ENCODE measurements at regions not wholly inside any gene's neighbourhood (a gene's known extent, or its start where the extent isn't known, plus 50 kb on each side); places are given as distances from the start of the nearest gene placed in this dataset.
"Not testable (repeated sequence)": the region's sequence is repeated elsewhere in the genome, so short reads cannot be mapped to it uniquely, and the experiment has no call there.

DNA sequence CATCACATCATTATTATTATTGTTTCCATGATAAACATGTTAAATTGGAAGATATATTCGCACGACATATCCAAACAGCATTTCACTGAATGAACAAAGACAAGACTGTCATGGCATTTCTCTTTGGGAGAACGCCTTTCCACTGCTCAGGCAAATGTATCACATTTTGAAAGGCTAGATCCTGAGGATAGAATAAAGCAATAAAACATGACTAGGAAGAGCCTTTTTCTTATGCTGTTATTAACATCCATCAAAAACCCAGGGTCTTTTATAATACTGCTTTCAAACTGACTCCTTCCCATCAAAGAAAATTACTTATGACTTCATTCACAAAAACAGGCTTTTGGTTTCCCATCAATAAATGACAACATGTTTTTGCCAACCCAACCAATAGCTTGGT is 630.9 kb downstream of the TMTC2 start:
- DNase-seq (ENCODE audit: low read depth in 1 of 2, low spot score in 1 of 2) = no peak

DNA sequence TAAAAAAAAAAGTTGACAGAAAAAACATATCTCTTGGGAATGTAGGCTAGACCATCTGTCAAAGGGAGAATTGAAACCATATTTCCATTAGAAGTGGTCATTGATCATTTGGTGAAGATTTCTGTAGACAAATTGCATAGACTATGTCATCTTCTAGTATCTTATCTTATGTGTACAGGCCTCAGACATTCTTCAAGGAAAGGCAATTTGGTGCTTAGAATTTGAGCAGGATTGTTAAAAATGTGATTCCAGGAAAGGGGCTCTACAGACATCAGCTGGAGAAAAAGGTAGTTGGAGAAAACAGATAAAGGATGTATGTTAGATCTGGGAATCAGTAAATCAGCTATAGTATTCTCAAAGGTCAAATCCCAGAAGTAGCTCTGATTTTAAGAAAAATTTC is 627.1 kb downstream of the TMTC2 start:
- DNase-seq (ENCODE audit: low read depth in 1 of 2, low spot score in 1 of 2) = no peak

DNA sequence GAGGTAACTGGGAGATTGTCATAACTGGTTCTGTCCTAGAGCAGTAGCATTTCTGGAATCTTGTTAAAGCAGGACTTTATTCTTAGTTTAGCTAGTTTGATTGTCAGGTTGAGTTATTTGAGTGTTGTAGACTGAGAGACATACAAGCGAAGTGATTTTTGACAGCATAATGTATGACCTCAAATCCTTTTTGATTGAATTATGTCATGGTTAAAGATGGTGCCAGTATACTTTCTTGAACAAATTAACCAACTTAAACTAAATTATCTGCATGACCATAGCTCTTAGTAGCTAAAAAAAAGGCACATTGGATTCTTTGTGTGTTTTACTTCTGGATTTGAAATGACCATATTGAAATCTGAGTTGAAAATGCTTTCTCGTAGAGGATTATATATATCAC is 626.6 kb downstream of the TMTC2 start:
- DNase-seq (ENCODE audit: low read depth in 1 of 2, low spot score in 1 of 2) = no peak

DNA sequence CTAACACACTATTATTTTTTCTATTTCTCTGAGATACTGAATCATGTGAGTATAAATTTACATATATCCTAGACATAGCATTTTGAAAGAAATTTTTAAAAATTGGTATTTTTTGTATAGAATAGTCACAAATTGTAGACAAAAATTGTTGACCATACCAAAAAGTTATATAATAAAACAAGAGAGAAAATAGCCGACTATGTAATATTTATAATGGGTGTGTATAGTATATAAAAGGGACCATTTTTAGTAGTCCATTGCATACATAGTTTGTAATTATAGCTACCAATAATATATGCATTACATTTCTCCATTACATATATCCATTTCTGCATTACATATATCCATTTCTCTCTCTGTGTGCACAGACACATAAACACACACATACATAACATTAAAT is 590.2 kb downstream of the TMTC2 start:
- no peak for DNase-seq (ENCODE audit: low read depth in 1 of 2, low spot score in 1 of 2)

DNA sequence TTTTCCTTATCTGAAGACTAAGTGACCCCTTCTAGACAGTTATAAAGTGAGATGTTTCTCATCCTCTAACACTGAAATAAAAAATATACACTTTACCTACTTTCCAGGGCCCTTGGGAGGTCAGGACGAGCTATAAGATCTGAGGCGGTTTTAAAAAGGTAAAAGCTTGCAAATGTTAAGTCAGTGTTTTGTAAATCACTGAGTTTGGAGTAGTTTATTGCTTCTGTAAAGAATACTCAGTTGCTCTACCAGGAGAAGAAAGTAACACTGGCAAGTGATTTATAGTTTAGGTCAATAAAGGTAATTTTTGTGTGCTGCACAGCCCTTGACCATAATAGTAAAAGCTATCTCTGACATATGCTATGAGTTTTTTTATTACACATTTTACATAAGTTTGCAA is 584.5 kb downstream of the TMTC2 start:
- no peak for DNase-seq (ENCODE audit: low read depth in 1 of 2, low spot score in 1 of 2)

DNA sequence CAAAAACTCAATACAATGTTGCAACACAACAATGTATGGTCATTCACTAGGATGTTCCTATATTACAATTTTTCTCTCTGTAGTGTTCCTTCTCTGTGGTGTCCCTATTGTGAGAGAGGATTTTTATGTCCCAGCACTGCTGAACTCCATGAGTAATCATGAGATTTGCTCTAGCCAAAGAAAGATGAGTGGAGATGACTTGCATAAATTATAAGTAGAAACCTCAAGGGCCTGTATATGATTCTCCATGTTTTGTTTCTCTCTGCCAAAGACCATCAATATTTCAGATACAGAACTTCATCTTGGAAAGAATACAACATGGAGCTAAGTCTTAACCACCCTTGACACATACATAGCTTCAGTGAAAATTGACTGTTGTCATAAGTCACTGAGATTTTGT is 579.1 kb downstream of the TMTC2 start:
- DNase-seq (ENCODE audit: low read depth in 1 of 2, low spot score in 1 of 2) = no peak

DNA sequence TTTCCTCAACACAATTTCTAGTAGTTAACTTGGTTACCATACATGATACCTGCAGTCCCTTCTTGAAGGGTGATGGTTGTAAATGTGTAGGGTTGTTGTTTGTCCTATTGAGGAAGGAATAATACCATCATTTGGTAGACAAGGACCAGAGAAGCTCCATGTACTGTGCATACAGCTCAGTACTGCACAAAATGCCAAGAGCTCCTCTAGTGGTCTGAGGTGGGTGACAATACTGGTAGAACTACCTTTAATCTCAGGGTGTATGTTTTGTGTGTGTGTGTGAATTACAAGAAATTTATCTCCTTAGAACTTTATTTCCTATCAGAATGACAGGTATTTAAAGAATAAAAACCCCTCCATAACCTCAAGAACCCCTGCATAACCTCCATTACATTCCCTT is 575.3 kb downstream of the TMTC2 start:
- DNase-seq (ENCODE audit: low read depth in 1 of 2, low spot score in 1 of 2) = no peak

DNA sequence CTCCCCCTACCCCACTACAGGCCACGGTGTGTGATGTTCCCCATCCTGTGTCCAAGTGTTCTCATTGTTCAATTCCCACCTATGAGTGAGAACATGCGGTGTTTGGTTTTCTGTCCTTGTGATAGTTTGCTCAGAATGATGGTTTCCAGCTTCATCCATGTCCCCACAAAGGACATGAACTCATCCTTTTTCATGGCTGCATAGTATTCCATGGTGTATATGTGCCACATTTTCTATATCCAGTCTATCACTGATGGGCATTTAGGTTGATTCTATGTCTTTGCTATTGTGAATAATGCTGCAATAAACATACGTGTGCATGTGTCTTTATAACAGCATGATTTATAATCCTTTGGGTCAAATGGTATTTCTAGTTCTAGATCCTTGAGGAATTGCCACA is 573.4 kb downstream of the TMTC2 start:
- not testable (repeated sequence) for DNase-seq (ENCODE audit: low read depth in 1 of 2, low spot score in 1 of 2)

DNA sequence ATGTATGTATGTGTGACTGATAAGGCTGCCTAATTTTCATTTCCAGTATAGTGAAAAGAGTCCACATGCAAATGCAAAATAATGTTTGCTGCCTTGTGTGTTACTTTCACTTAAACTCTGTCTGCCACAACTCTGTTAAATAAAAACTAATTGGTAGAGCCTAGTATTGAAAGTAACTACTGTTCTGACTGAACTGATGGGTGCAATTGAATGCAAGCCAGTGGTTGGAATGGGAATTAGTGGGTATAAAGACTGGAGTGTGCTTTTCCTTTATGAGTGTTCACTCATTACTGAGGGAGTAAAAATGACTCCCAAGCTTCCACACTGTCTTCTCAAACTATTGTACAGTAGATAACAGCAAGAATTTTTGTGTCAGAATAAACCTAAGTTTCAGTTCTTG is 571.0 kb downstream of the TMTC2 start:
- no peak for DNase-seq (ENCODE audit: low read depth in 1 of 2, low spot score in 1 of 2)

DNA sequence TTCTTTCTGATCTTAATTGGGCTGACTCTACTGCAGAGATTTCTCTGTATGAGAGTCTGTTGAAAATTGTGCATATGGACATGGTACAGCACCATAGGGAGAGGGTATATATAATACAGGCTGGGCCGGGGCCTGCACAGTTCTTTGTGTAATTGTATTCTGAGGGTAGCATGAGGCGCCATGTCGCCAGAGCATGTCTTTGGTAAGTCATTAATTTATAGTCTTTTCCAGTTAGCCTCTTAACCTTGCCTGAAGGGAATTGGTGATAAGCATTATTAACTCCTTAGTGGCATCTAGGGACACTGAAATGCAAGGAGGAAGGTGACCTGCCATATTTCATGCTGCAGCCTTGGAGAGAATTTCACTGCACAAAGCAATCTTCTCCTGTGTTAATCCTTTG is 569.9 kb downstream of the TMTC2 start:
- no peak for DNase-seq (ENCODE audit: low read depth in 1 of 2, low spot score in 1 of 2)

DNA sequence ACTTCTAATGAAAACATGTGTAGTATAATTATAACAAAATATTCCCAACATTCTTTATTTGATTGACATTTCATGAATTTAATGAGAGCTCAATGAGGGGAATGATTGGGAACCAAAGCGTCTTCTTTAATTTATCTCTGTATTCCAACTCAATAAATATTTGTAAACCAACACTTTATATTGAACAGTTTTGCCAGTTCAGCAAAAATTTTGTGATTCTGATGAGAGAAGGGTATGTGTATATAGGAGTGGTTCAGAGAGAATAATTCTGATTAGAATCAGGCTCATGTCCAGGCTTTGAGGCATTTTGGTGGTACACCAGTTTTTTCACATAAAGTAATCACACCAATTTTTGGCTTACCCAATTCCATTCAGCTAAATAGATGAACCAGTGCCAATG is 564.2 kb downstream of the TMTC2 start:
- no peak for DNase-seq (ENCODE audit: low read depth in 1 of 2, low spot score in 1 of 2)

DNA sequence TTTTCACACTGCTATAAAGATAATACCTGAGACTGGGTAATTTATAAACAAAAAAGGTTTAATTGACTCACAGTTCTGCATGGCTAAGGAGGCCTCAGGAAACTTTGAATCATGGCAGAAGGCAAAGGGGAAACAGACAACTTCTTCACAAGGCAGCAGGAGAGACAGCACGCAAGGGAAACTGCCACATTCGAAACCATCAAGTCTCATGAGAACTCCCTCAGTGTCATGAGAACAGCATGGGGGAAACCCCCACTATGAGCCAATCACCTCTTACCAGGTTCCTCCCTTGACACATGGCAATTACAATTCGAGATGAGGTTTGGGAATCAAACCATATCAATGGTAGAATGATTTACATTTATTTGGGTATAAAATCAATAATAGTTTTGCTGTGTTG is 558.5 kb downstream of the TMTC2 start:
- DNase-seq (ENCODE audit: low read depth in 1 of 2, low spot score in 1 of 2) = no peak

DNA sequence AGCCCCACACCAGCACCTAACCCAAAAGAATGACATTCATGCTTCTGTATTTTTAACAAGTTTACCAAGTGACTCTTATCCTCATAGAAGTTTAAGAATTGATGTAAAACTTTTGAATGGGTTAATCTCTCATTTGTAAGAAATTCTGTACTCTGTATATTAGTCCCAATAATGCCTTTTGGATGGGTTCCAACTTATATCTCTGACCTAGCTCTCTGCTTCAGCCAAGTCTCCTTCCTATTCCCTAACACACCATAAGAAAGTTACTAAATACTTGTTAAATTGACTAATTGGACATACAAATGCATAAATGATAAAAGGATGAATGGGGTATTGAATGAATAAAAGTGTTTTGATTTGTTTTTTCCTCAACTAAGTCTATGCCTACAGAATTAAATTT is 557.3 kb downstream of the TMTC2 start:
- no peak for DNase-seq (ENCODE audit: low read depth in 1 of 2, low spot score in 1 of 2)

DNA sequence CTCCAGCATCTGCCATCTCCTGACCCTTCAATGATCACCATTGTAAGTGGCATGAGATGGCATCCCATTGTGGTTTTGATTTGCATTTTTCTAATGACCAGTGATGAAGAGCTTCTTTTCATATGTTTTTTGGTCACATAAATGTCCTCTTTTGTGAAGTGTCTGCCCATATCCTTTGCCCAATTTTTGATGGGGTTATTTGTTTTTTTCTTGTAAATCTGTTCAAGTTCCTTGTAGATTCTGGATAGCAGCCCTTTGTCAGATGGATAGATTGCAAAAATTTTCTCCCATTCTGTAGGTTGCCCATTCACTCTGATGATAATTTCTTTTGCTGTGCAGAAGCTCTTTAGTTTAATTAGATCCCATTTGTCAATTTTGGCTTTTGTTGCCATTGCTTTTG is 547.3 kb downstream of the TMTC2 start:
- DNase-seq (ENCODE audit: low read depth in 1 of 2, low spot score in 1 of 2) = not testable (repeated sequence)

DNA sequence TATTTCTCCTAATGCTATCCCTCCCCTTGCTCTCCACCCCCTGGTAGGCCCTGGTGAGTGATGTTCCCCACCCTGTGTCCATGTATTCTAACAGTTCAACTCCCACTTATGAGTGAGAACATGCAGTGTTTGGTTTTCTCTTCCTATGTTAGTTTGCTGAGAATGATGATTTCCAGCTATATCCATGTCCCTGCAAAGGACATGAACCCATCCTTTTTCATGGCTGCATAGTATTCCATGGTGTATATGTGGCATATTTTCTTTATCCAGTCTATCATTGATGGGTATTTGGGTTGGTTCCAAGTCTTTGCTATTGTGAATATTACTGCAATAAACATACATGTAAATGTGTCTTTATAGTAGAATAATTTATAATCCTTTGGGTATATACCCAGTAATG is 540.3 kb downstream of the TMTC2 start:
- DNase-seq (ENCODE audit: low read depth in 1 of 2, low spot score in 1 of 2) = not testable (repeated sequence)

DNA sequence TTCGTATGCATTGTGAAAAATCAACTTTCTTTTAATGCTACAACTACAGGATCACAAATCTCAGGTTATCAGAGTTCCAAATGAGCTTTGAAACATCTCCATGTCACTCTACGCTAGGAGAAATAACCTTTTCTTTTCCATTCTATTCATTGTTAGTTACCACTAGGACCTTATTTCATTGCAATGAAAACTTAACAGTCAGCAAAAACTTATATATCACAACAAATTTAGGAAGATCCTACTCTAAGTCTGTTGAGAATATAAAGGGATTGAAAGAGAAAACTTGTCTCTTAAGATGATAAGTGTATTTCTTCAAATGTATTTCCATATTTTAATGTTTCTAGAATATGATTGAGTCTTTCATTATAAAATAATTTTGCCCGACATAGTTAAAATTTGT is 539.1 kb downstream of the TMTC2 start:
- no peak for DNase-seq (ENCODE audit: low read depth in 1 of 2, low spot score in 1 of 2)

DNA sequence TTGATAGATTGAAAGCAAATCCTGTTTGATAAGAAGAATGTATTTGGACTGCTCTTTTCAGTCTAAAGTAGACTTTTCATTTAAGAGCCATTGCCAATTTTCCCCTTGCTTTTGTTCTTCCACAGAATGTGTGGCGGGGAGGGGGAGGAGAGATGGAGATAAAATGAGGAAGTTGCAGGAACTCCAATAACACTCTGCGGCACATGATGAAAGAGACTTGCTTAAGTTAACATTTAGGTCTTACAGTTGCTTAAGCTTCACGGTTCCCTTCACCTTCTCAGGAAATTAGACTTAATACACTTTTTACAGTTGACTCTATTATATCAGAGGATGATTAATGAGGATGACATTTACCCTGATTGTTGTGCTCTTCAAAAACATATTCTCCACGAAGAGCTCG is 537.3 kb downstream of the TMTC2 start:
- no peak for DNase-seq (ENCODE audit: low read depth in 1 of 2, low spot score in 1 of 2)

DNA sequence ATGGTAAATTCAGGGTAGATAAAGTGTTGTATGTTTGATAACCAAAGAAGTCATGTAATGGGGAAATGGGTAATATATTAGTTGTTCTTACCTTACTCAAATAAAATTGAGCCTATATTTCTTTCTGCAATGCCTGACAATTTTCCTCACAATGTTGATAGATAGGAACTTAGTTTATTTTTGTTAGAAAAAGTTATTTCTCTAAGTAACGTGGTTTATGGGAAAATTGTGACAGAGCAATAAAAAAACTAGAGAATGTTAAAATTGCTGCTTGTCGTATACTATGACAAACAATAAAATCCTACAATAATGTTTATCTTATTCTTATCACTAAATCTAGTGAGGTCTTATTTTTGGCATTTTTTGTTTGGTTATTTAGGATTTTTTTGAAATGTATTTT is 534.1 kb downstream of the TMTC2 start:
- no peak for DNase-seq (ENCODE audit: low read depth in 1 of 2, low spot score in 1 of 2)

DNA sequence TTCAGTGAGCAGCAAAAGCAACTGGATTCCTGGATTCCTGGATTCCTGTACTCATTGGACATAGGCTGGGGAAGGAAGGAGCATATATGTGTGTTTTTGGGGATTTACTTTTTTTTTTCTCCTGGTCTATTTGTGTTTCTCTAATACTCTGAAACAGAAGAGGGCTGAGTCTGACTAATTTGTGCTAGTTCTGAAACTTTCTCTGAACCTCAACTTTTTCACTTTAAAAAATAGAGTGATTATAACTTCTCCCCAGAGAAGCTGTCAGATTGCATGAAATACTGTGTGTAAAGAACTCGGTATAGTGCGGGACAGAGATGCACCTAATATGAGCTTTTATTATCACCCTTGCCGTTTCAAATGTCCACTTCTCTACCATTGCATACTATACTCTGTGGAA is 529.5 kb downstream of the TMTC2 start:
- DNase-seq (ENCODE audit: low read depth in 1 of 2, low spot score in 1 of 2) = no peak

DNA sequence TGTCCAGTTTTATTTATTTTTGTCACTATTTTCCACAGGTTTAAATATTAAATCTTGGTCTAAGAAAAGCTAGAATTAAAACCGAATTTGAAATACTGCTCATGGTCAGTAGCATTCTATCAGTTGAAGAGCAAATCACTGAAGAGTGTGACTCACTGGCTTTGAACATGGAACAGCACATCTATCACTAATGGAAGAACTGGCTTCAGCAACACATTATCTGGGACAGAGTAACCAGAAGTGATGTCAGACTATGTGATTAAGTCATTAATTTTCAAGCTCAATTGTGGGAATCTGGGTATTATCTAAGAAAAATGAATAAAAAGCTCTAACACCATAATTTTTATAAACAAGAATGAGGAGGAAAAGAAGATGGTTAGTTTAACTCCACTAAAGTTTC is 527.5 kb downstream of the TMTC2 start:
- DNase-seq (ENCODE audit: low read depth in 1 of 2, low spot score in 1 of 2) = no peak

DNA sequence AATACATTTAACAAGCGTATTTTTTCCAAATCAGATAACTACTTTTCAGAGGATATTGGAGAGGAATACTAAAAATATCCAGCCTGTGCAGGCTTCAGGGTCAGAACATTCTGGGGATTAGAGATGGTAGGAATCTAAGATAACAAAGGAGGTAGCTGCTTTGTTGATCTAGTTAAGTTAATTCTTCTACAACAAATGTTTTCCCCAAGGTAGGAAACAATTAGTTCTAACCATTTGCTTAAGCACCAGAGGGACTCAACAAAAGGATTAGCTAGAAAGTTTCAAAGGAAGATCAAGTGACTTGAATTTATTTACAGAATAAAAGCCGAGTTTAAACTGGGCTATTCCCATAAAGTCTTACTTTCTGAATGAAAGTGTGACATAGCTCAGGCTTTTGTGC is 524.2 kb downstream of the TMTC2 start:
- DNase-seq (ENCODE audit: low read depth in 1 of 2, low spot score in 1 of 2) = no peak

DNA sequence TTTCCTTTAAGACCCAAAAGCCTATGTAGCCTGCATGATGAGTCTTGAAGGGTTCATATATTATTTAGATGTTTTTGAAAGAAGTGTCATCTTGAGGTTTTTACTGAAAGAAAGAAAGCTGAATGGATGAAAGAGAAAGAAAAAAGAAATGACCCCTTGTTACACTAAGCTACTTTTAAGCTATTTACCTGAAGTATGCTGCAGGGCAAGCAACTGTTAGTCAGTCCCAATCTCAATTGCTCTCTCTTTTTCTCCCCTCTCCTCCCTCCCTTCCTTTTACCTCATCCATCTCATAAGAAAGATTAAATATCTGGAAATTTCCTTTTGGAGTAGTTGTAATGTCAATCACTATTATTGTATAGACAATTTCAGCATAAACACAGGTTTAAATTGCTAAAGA is 512.4 kb downstream of the TMTC2 start:
- DNase-seq (ENCODE audit: low read depth in 1 of 2, low spot score in 1 of 2) = no peak

DNA sequence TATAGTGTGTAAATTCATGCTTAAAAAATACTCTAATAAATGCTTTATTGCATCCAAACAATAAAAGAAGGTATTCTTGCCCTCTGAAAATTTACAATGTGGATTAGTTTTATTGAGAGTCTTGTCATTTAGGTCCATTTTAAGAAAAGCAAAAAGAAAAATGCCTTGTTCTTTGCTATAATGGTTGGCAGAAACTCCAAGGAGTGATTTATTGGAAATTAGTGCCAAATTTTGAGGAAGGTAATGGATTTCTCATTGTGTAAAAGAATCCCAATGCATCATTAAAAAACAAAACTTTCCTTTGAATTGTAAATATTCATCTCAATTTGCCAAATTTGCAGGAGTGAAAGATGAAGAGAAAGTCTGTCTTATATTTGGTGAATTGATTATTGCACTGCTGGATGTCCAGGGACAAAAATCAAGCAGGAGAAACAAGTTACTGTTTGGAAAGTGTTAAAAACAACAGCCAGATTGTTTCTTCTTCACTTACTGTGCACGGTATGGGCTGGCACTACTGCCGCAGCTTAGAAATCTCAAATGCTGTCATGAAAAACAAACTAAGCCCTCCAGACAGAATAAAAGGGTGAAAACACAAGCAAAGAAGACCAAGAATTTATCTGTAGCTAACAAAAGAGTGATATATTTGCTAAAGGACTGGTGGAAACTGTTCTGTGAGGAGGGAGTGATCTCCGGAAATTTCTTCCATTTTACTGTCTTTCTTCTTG is 511.7 kb downstream of the TMTC2 start:
- no peak for DNase-seq (ENCODE audit: low read depth in 1 of 2, low spot score in 1 of 2)

DNA sequence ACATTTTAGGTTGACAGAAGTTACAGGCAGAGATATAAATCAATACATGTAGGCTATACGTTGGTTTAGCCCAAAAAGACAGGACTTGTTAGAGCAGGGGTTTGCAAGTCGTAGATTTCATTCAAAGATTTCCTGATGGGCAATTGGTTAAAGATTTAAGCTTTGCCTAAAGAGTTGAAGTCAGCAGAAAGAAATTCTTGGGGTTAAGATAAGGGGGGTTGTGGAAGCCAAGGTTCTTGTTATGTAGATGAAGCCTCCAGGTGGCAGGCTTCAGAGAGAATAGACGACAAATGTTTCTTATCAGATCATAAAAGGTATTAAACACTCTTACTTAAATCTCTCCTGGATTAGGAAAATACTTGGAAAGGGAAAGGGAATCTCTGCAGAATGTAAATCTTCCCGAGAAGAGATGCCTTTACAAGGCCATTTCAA is 510.8 kb downstream of the TMTC2 start:
- no peak for DNase-seq (ENCODE audit: low read depth in 1 of 2, low spot score in 1 of 2)
